ENCODE measurements at regions not wholly inside any gene's neighbourhood (a gene's known extent, or its start where the extent isn't known, plus 50 kb on each side); places are given as distances from the start of the nearest gene placed in this dataset.
"Not testable (repeated sequence)": the region's sequence is repeated elsewhere in the genome, so short reads cannot be mapped to it uniquely, and the experiment has no call there.

DNA sequence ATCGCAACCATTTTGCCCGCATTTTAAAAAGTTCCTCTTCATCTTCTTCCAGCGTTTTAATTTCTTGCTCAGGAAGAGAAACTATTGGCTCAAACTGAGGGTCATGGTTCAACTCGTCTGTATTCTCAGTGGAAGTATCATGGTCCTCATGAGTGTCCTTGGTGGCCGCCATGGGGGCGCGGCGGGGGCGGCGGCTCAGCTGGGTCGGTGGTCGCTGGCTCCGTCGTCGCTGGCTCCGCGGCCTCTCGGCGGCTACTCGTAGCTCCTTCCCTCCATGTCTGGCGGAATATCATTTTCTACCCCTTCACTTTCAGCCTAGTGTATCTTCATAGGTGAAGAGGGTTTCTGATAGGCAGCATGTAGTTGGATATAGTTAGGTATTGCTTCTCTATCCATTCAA lies 492.0 kb upstream of the MAGEB18 start:
- DNase-seq = no peak

GRCh38 chrX:25648790-25649189 lies 489.4 kb upstream of the MAGEB18 start:
- no peak for DNase-seq

DNA sequence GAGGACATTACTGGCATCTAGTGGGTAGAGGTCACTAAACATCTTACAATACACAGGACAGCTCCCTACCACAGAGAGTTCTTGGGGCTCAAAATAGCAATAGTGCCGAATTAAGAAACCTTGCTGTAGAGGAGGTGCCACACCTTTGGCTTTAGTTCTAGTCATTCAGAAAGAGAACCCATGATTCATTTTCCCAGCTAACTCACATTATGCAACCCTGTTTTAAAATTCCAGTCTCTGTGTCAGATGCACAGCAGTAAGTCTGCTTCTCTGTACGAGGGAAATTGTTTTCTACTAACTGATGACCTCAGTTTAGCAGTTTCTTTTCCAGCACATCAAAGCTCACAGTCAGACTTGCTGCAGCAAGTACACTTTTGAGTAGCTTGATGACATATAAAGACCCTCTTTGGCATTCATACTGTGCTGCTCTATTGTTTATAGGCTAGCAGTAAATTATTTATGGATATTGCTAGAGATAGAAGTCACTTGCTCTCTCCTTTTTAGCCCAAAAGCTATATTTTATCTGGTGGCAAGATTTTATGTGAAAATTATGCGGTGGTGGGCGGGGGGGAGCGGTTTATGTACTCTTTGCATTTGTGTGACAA lies 487.8 kb upstream of the MAGEB18 start:
- DNase-seq = no peak

- no peak for DNase-seq
These were observed 478.8 kb upstream of the MAGEB18 start for GRCh38 chrX:25659317-25659716.

DNA sequence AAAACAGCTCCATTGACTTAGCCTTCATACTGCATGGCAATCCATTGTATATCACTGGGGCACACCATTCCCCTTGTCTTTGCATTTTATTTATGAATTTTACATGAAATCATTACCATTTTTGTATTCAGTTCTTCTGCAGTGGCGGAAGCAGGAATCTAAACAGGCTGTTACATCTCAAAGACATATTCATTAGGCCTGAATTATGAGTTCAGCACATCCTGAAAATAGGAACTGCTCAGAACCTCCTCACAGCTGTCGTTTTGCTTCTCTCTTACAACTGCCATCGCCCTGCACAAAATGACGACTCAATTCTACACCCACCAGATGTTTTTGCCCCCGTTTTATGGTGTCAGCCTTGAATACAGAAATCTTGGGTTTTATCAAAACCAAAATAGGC lies 474.4 kb upstream of the MAGEB18 start:
- DNase-seq = no peak

DNA sequence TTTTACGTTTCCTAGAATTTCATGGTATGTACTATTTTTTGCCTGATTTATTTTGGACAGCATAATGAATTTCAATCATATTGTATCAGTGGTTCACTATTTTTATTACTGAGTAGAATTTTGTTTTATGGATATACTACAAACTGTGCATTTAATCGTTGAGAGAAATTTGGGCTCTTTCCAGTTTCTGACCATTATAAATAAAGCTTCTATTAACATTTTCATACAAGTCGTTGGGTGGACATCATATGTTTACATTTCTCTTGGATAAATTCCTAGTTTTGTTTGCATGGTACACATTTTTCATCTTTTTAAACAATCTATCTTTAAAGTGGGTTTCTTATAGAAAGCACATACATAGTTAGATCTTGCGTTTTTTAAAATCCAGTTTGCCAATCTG lies 472.7 kb upstream of the MAGEB18 start:
- no peak for DNase-seq

DNA sequence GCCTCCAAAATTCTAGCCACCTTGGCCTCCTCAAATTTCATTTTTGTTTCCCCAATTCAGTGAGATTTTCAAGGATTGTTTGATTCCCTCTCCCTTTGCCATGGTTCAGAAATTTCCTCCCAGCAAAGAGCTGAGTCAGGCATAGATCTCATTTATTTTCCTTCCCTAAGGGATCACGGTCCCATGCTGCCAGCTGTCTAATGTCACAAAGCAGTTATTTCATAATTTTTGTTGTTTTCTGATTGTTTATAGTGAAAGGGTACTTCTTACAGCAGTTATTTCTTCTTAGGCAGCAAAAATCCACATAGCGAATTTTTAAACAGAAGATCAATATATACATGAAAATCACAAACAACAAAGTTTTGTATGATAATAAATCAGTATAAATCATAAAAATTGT lies 470.5 kb upstream of the MAGEB18 start:
- DNase-seq = no peak

- DNase-seq = no peak
These were observed 463.4 kb upstream of the MAGEB18 start for GRCh38 chrX:25674776-25675175.

GRCh38 chrX:25701876-25702275 lies 436.3 kb upstream of the MAGEB18 start:
- DNase-seq = no peak

- no peak for DNase-seq
These were observed 421.0 kb upstream of the MAGEB18 start for GRCh38 chrX:25717122-25717521.

DNA sequence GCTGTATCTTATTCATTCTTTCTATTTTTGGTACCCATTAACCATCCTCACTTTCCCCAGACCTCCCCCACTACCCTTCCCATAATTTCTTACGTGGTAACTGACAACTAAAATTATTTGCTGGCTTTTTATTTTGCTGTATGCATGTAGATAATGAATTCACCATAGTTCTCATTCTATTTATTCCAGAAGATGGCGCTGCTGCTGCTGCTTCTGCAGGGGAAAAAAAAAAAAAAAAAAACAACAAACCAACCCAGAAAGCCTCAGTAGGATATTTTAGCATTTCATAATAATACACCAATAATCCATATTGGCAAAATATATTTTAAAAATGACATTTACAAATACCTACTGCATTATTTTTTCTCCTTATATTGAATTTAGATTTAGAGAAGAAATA lies 416.6 kb upstream of the MAGEB18 start:
- DNase-seq = no peak

DNA sequence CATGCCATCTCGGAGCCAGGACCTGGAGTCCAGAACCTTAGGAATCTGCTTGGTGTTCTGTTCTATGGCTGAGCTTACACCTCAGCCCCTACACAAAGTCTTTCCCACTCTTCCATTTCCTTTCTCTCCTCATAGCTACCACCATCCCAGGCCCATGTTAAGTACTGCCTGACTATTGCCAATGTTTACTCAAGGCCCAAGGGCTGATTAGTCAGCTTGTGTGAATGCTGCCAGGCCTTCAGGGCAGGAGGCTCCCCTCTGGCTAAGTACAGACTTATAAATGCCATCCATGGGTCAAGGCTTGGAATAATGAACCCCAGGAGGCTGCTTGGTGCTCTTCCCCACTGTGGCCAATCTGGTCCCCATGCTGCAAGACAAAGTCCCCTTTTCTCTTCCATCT lies 411.6 kb upstream of the MAGEB18 start:
- DNase-seq = no peak

- DNase-seq = no peak
These were observed 405.0 kb upstream of the MAGEB18 start for GRCh38 chrX:25733148-25733547.

DNA sequence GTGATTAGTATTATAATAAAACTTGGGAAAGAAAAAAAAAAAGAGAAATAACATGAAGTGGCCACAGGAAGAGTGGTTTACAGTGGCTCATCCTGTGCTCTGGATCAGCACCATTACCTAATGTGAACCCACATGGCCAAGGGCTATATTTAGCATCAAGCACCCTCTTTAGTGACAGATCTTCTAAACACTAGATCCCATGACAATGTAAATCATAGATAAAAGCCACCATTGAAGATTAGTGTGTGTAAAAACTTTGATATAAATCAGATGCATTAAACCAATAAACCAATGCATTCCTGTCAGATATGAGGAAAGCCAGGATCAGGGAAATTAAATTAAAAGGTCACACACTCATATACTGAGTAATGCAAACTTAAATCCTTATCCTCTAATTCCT lies 400.6 kb upstream of the MAGEB18 start:
- no peak for DNase-seq

DNA sequence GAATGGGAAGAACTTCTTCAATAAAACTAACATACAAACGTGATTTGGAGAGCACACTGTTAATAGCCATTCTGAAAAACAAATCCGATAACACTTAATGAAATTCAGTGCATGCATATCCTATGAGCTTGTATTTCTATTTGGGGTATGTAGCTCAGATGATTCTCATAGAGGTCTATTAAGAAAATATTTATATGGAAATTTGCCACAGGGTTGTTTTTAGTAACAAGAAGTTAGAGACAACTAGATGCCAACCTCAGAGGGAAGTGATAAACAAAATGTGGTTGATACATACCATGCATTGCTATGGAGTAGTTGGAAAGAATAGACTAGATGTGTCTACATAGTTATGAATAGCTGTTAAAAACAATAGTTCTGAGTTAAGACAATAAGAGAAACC lies 395.8 kb upstream of the MAGEB18 start:
- DNase-seq = no peak

DNA sequence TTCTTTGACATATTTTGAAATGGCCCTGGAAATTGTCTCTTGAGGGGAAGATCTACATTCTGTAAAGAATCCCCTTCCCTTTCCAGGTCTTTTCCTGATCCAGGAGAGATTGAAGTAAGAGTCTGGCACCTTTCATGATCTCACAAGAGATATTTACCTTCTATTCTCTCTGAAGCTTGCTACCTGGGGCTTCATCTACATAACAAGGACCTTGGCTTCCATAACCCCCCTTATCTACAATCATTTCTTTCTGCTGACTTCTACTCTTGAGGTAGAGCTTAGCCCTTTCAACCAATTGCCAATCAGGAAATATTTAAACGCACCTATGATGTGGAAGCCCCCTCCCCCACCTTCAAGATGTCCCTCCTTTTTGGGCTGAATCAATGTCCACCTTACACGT lies 383.7 kb upstream of the MAGEB18 start:
- no peak for DNase-seq

- no peak for DNase-seq
These were observed 382.9 kb upstream of the MAGEB18 start for GRCh38 chrX:25755194-25755593.

DNA sequence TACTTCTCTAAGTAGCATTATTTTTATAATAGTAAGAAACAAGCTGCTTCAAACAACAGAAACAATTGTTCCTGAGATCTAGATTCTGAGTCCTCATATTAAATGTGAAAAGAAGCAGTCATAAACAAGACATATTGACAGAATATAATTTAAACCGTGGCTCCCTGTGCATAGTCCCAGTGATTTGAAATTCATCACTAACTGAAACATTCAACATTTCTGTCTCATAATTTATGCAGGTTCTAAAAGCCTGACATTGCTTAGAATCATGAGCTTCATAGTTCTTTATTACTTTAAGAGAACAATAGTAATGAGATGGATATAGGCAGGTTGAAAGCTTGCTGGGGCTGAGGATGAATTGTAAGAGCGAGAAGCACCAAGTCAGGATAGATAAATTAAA lies 375.5 kb upstream of the MAGEB18 start:
- no peak for DNase-seq

GRCh38 chrX:25771853-25772252 lies 366.3 kb upstream of the MAGEB18 start:
- DNase-seq = not testable (repeated sequence)

DNA sequence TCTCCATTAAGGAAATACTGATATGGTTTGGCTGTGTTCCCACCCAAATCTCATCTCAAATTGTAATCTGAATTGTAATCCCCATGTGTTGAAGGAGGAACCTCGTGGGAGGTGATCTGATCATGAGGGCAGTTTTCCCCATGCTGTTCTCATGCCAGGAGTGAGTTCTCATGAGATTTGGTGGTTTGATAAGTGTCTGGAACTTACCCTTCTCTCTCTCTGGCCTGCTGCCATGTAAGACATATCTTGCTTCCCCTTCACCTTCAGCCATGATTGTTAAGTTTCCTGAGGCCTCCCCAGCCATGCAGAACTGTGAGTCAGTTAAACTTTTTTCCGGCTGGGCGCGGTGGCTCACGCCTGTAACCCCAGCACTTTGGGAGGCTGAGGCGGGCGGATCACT lies 340.3 kb upstream of the MAGEB18 start:
- DNase-seq = not testable (repeated sequence)

GRCh38 chrX:25805744-25806143 lies 332.4 kb upstream of the MAGEB18 start:
- DNase-seq = no peak

DNA sequence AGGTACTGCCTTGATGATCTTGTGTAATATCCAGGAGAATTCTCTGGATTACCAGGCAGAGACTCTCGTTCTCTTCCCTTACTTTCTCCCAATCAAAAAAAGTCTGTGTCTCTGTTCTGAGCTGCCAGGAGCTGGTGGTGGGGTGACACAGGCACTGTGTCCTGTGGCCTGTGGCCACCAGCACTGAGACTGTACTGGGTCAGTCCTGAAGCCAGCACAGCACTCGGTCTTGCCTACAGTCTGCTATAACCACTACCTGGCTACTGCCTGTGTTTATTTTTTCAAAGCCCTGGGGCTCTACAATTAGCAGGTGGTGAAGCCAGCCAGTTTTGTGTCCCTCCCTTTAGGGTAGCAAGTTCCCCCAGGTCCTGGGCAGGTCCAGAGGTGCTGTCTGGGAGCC lies 331.1 kb upstream of the MAGEB18 start:
- DNase-seq = no peak

DNA sequence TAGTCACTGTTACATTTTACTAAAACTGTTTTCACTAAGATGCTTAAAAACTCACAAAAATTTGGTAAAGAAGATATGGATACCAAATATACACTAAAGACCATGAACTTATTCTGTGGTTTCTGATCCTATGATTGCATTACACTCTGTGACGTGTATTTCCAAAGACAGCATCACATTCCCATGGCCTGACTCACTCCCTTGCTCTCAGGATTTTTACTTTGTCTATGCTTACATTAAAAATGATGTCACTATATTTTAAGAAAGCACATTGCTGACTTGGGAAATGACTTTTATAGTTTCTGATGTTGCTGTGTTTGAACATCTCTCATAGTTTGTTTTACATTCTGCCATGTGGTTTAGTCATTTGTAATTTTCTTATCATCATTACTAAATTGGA lies 327.9 kb upstream of the MAGEB18 start:
- no peak for DNase-seq

DNA sequence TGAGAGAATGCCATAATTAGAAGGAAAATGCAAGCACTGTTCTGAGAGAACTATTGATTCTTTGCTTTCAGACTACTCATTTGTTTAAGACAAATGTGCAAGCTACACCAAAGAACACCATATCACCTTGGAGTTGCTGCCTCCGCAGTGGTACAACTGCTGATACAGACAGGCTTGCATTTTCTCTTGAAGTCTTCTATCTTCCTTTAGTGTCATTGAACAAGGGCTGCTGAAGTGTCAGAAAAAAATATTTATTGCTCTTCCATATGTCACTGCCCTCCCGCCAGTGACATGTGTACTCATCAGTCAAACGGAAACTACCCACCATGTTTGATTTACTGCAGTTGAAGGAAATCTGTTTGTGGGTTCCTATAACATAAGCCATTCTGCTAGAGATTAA lies 318.3 kb upstream of the MAGEB18 start:
- no peak for DNase-seq

DNA sequence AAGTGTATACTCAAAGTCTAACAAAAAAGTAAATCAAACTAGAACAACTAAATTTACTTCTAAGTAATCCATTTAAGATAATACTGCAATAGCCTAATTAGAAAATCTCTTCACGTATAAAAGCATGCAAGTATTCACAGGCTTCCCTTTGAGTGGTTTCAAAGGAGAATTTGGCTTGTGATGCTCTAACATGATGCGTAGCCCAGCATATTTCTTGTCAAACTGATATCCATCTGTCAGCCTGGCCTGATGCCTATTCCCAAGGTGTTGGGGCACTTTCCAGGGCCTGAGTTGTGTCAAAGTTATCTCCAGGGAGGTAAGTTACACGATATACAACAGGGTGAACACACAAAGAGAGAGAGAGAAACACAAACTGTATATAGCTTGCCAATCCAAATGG lies 287.0 kb upstream of the MAGEB18 start:
- no peak for DNase-seq

DNA sequence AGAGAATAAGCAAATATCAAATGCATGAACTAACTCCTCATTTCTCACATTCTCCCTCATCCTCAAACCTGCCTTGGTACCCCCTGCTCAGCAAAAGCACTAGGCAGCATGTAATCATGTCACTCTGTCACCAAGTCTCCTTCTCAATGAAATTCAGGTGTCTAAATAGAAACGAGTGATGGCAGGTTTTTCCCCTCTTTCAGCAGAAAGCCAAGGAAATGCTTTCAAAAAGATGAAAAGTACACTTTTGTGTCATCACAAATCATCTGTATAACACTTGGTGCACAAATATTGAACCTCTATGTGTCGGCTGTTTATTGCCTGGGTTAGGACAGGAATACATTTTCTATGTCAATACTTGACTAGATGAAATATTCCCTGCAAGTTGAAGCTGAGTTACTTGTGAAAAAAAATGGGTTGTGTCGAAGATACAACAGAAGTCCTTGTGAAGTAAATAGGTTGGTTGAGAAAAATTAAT lies 285.1 kb upstream of the MAGEB18 start:
- DNase-seq = no peak

Data from KG1 (cell line).